Hepatocyte (in vitro differentiated cells): ENCODE measurements at regions not wholly inside any gene's neighbourhood (a gene's known extent, or its start where the extent isn't known, plus 50 kb on each side); places are given as distances from the start of the nearest gene placed in this dataset.
"Not testable (repeated sequence)": the region's sequence is repeated elsewhere in the genome, so short reads cannot be mapped to it uniquely, and the experiment has no call there.

ENCODE experiments used
- DNase-seq: peaks from one replicate; pipeline ENCODE4 v3.0.0-alpha.2; 2016; ENCODE audit warnings: low spot score
- H2AFZ ChIP-seq: fragments of 200-600 bp; sonication (generic); 2 replicates; pipeline ENCODE4 v1.6.0; 2016; ENCODE audit warnings: antibody characterized with exemption, mild to moderate bottlenecking
- H3K27ac ChIP-seq: fragments of 200-600 bp; sonication (generic); 2 replicates; pipeline ENCODE4 v1.5.1; 2016; ENCODE audit warnings: mild to moderate bottlenecking
- H3K27me3 ChIP-seq: fragments of 200-600 bp; sonication (generic); 2 replicates; pipeline ENCODE4 v1.6.1; 2016
- H3K36me3 ChIP-seq: fragments of 200-600 bp; sonication (generic); replicated peaks from 2 replicates; pipeline ENCODE4 v1.5.1; 2016; ENCODE audit warnings: low read depth; ENCODE audit not compliant: insufficient read depth
- H3K4me1 ChIP-seq: fragments of 200-600 bp; sonication (generic); 2 replicates; pipeline ENCODE4 v1.5.1; 2016; ENCODE audit warnings: mild to moderate bottlenecking, moderate library complexity; ENCODE audit not compliant: insufficient read depth
- H3K4me2 ChIP-seq: fragments of 200-600 bp; sonication (generic); 2 replicates; pipeline ENCODE4 v1.6.0; 2016
- H3K4me3 ChIP-seq: fragments of 200-600 bp; sonication (generic); 2 replicates; pipeline ENCODE4 v1.5.1; 2016; ENCODE audit warnings: mild to moderate bottlenecking
- H3K79me2 ChIP-seq: fragments of 200-600 bp; sonication (generic); 2 replicates; pipeline ENCODE4 v1.6.0; 2017; ENCODE audit warnings: mild to moderate bottlenecking
- H3K9me2 ChIP-seq: fragments of 200-600 bp; sonication (generic); replicated peaks from 2 replicates; pipeline ENCODE4 v1.6.0; 2017; ENCODE audit warnings: mild to moderate bottlenecking; ENCODE audit not compliant: insufficient read depth
- H3K9me3 ChIP-seq: fragments of 200-600 bp; sonication (generic); 2 replicates; pipeline ENCODE4 v1.5.1; 2016; ENCODE audit warnings: low read depth, mild to moderate bottlenecking
- H4K20me1 ChIP-seq: fragments of 200-600 bp; sonication (generic); 2 replicates; pipeline ENCODE4 v1.6.0; 2016; ENCODE audit warnings: mild to moderate bottlenecking; ENCODE audit not compliant: insufficient read depth, poor library complexity, severe bottlenecking
- CTCF ChIP-seq: fragments of 200-600 bp; sonication (generic); IDR thresholded peaks from 2 replicates; pipeline ENCODE4 v1.5.1; 2016; ENCODE audit warnings: antibody characterized with exemption, mild to moderate bottlenecking; ENCODE audit not compliant: poor library complexity
- EZH2 ChIP-seq: fragments of 200-600 bp; sonication (generic); IDR thresholded peaks from 2 replicates; pipeline ENCODE4 v1.6.1; 2016; ENCODE audit warnings: antibody characterized with exemption, mild to moderate bottlenecking, borderline replicate concordance
- EZH2phosphoT487 ChIP-seq: fragments of 200-600 bp; sonication (generic); IDR thresholded peaks from one replicate; pipeline ENCODE4 v1.6.1; 2018; ENCODE audit warnings: antibody characterized with exemption, mild to moderate bottlenecking, low read depth, moderate library complexity; ENCODE audit not compliant: unreplicated experiment, severe bottlenecking
- WGBS: methylation state at CpG from one replicate; pipeline ENCODE4 v1.1.6; 2016; ENCODE audit warnings: low lambda C conversion rate; ENCODE audit errors: missing lambda C conversion rate; 5-methylcytosine and 5-hydroxymethylcytosine counted together

GRCh38 chr6:84868149-84868548 is 103.8 kb upstream of the TBX18 start:
- Histone ChIP-seq H3K27me3 (no peaks in the 10 kb centered on the region), H3K36me3 (no peaks in the 10 kb centered on the region), H3K4me3 (no peak overlapping the region), H3K27ac (no peak overlapping the region), H3K4me1 (no peaks in the 10 kb centered on the region), H2AFZ (no peak overlapping the region), H3K4me2 (no peak overlapping the region), H4K20me1 (no peaks in the 10 kb centered on the region), H3K9me2 (no peaks in the 10 kb centered on the region), H3K9me3 (no peaks in the 10 kb centered on the region), H3K79me2 (no peaks in the 10 kb centered on the region)
- no peak for DNase-seq
- no peak for TF ChIP-seq CTCF
- no peak for TF ChIP-seq EZH2phosphoT487
- no peak for TF ChIP-seq EZH2

GRCh38 chr6:84867521-84867920 is 103.1 kb upstream of the TBX18 start:
- no peak for DNase-seq
- WGBS, result 56% methylated on average over 2 of the region's 2 CpGs
- Histone ChIP-seq H3K9me2 (no peaks in the 10 kb centered on the region), H4K20me1 (no peaks in the 10 kb centered on the region), H3K9me3 (no peaks in the 10 kb centered on the region), H3K27me3 (no peaks in the 10 kb centered on the region), H3K4me3 (no peak overlapping the region), H3K27ac (no peak overlapping the region), H2AFZ (no peak overlapping the region), H3K79me2 (no peaks in the 10 kb centered on the region), H3K36me3 (no peaks in the 10 kb centered on the region), H3K4me2 (no peak overlapping the region), H3K4me1 (no peaks in the 10 kb centered on the region)
- no peak for TF ChIP-seq CTCF

- no peak overlapping the region for H3K27ac ChIP-seq
- no peaks in the 10 kb centered on the region for H3K9me2 ChIP-seq
- no peak for TF ChIP-seq EZH2
- no peak for TF ChIP-seq EZH2phosphoT487
- TF ChIP-seq CTCF, result no peak
- H4K20me1 ChIP-seq, result no peaks in the 10 kb centered on the region
- no peaks in the 10 kb centered on the region for H3K9me3 ChIP-seq
- H3K27me3 ChIP-seq, result no peaks in the 10 kb centered on the region
- no peaks in the 10 kb centered on the region for H3K4me1 ChIP-seq
- H3K79me2 ChIP-seq, result no peaks in the 10 kb centered on the region
- no peak overlapping the region for H3K4me2 ChIP-seq
- H3K36me3 ChIP-seq, result no peaks in the 10 kb centered on the region
- WGBS, result 37% methylated on average over 1 of the region's 1 CpG
- H2AFZ ChIP-seq, result no peak overlapping the region
- no peak for DNase-seq
- no peak overlapping the region for H3K4me3 ChIP-seq
Observed at GRCh38 chr6:84866715-84867114, 102.3 kb upstream of the TBX18 start.

- H3K79me2 ChIP-seq, H3K36me3 ChIP-seq, H4K20me1 ChIP-seq, DNase-seq, H2AFZ ChIP-seq, H3K27me3 ChIP-seq, H3K27ac ChIP-seq, H3K4me1 ChIP-seq, H3K4me3 ChIP-seq, H3K4me2 ChIP-seq, H3K9me3 ChIP-seq, H3K9me2 ChIP-seq: not testable (repeated sequence)
- WGBS, result 90% methylated on average over 1 of the region's 1 CpG
Observed at GRCh38 chr6:84865372-84865771, 101.0 kb upstream of the TBX18 start.
